Common myeloid progenitor, CD34-positive (primary cell): ENCODE measurements at regions not wholly inside any gene's neighbourhood (a gene's known extent, or its start where the extent isn't known, plus 50 kb on each side); places are given as distances from the start of the nearest gene placed in this dataset.

Source experiments
- CTCF ChIA-PET: fragments of 350-600 bp; sonication (Branson Sonifier 250); formaldehyde crosslinking; loops from one replicate; lab custom pipeline; 2021; ENCODE audit warnings: antibody characterized with exemption; lab: Charles Lee
- POLR2A ChIA-PET: fragments of 350-600 bp; sonication (Branson Sonifier 250); formaldehyde crosslinking; loops from one replicate; lab custom pipeline; 2021; ENCODE audit warnings: antibody characterized with exemption; lab: Charles Lee
- DNase-seq, 3 donors: peaks; one replicate each; pipeline versions ENCODE4 v3.0.0 to v3.0.0-alpha.2; 2013
- H3K27ac ChIP-seq, 2 experiments: 1 replicate in 1 of 2; 2 replicates in 1 of 2; pipeline ENCODE4 v1.7.0; 2013; ENCODE audit warnings: inconsistent platforms in 2 of 2, low read length in 2 of 2, mild to moderate bottlenecking in 2 of 2, low read depth in 1 of 2, moderate library complexity in 1 of 2; ENCODE audit not compliant: severe bottlenecking in 2 of 2, insufficient read depth in 1 of 2, poor library complexity in 1 of 2
- H3K27me3 ChIP-seq, 5 experiments: replicated peaks in 2 of 5; 1 replicate in 3 of 5; 2 replicates in 2 of 5; pipeline versions ENCODE4 v1.6.1 to v1.7.0; 2013; ENCODE audit warnings: low read length in 4 of 5, mild to moderate bottlenecking in 2 of 5, moderate library complexity in 2 of 5, inconsistent platforms in 1 of 5; ENCODE audit not compliant: insufficient read depth in 5 of 5, control insufficient read depth in 4 of 5
- H3K36me3 ChIP-seq, 4 experiments: 1 replicate in 2 of 4; 2 replicates in 2 of 4; pipeline versions ENCODE4 v1.6.1 to v1.7.0; 2013; ENCODE audit warnings: low read length in 3 of 4, control low read depth in 1 of 4, mild to moderate bottlenecking in 1 of 4; ENCODE audit not compliant: control insufficient read depth in 4 of 4, insufficient read depth in 4 of 4
- H3K4me1 ChIP-seq, 4 experiments: 1 replicate in 3 of 4; 2 replicates in 1 of 4; pipeline versions ENCODE4 v1.6.1 to v1.7.1; 2013; ENCODE audit warnings: low read length in 3 of 4, mild to moderate bottlenecking in 3 of 4, control low read depth in 1 of 4, inconsistent platforms in 1 of 4, moderate library complexity in 1 of 4; ENCODE audit not compliant: control insufficient read depth in 4 of 4, insufficient read depth in 4 of 4; ENCODE audit errors: control extremely low read depth in 1 of 4
- H3K4me3 ChIP-seq, 7 experiments: 1 replicate in 4 of 7; 2 replicates in 3 of 7; pipeline versions ENCODE4 v1.5.1 to v1.7.0; 2013; ENCODE audit warnings: mild to moderate bottlenecking in 7 of 7, low read length in 6 of 7, moderate library complexity in 6 of 7, inconsistent platforms in 2 of 7, low read depth in 2 of 7, control low read depth in 1 of 7; ENCODE audit not compliant: insufficient read depth in 4 of 7, control insufficient read depth in 1 of 7; ENCODE audit errors: extremely low read depth in 1 of 7
- H3K9me3 ChIP-seq, 5 experiments: 1 replicate in 4 of 5; 2 replicates in 1 of 5; pipeline versions ENCODE4 v1.6.1 to v1.7.1; 2013; ENCODE audit warnings: low read length in 4 of 5, mild to moderate bottlenecking in 2 of 5, inconsistent platforms in 1 of 5, low read depth in 1 of 5, moderate library complexity in 1 of 5; ENCODE audit not compliant: control insufficient read depth in 4 of 5, insufficient read depth in 2 of 5; ENCODE audit errors: control extremely low read depth in 1 of 5
- WGBS: methylation state at CpG from one replicate; pipeline ENCODE4 v1.1.5; 2013; ENCODE audit not compliant: insufficient coverage; 5-methylcytosine and 5-hydroxymethylcytosine counted together

DNA sequence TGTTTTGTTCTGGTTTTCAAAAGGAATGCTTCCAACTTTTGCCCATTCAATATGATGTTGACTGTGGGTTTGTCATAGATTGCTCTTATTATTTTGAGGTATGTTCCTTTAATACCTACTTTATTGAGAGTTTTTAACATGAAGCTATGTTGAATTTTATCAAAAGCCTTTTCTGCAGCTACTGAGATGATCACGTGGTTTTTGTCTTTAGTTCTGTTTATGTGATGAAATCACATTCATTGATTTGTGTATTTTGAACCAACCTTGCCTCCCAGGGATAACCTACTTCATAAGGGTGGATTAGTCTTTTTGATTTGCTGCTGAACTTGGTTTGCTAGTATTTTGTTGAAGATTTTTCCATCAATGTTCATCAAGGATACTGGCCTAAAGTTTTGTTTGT, 92.7 kb upstream of the TCF21 start:
- H3K36me3 ChIP-seq, result no peaks in the 10 kb centered on the region
- H3K27me3 ChIP-seq, result no peaks in the 10 kb centered on the region
- no peak for DNase-seq
- H3K27ac ChIP-seq, result no peak overlapping the region
- ChIA-PET POLR2A (no interaction called here), CTCF (no interaction called here)
- H3K4me1 ChIP-seq, result no peaks in the 10 kb centered on the region
- peaks cover 0 to 14% (median 4%) of the 10 kb centered on the region in 5 experiments for H3K9me3 ChIP-seq
- no CpG with 5 or more reads among the region's 1 CpG for WGBS
- H3K4me3 ChIP-seq, result no peak overlapping the region

DNA sequence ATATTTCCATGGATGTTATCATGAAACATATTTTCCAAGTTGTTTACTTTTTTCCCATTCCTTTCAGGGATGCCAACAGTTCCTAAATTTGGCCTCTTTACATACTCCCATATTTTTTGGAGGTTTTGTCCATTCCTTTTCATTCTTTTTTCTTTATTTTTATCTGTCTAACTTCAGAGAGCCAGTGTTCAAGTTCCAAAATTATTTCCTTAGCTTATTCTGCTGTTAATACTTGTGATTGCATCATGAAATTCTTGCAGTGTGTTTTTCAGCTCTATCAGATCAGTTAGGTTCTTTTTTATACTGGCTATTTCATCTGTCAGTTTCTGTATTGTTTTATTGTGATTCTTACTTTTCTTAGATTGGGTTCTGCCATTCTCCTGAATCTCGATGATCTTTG, 89.9 kb upstream of the TCF21 start:
- POLR2A ChIA-PET, result no interaction called here
- H3K9me3 ChIP-seq, result peaks cover 0 to 14% (median 4%) of the 10 kb centered on the region in 5 experiments
- DNase-seq, result no peak
- H3K27me3 ChIP-seq, result no peaks in the 10 kb centered on the region
- CTCF ChIA-PET, result no interaction called here
- no CpG with 5 or more reads among the region's 1 CpG for WGBS
- H3K4me1 ChIP-seq, result no peaks in the 10 kb centered on the region
- H3K27ac ChIP-seq, result no peak overlapping the region
- no peaks in the 10 kb centered on the region for H3K36me3 ChIP-seq
- H3K4me3 ChIP-seq, result no peak overlapping the region

DNA sequence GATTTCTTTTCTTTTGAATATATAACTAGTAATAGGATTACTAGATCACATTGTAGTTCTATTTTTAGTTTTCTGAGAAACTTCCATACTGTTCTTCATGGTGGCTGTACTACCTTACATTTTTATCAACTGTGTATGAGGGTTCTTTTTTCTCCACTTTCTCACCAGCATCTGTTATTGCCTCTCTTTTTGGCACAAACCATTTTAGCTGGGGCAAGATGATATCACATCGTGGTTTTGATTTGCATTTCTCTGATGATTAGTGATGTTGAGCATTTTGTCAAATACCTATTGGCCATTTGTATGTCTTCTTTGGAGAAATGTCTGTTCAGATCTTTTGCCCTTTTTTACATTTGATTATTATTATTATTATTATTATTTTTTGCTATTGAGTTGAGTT, 86.1 kb upstream of the TCF21 start:
- H3K27ac ChIP-seq, result no peak overlapping the region
- H3K4me1 ChIP-seq, result no peaks in the 10 kb centered on the region
- POLR2A ChIA-PET, result no interaction called here
- H3K36me3 ChIP-seq, result no peaks in the 10 kb centered on the region
- H3K27me3 ChIP-seq, result peaks cover 0 to 2% (median 0%) of the 10 kb centered on the region in 5 experiments
- H3K4me3 ChIP-seq, result no peak overlapping the region
- CTCF ChIA-PET, result interaction anchor here (2.9 kb wide), 1 partner anchor 14 kb away, joined by 8 read pairs; no protein-coding TSS in a partner anchor
- DNase-seq, result no peak
- peaks cover 0 to 14% (median 4%) of the 10 kb centered on the region in 5 experiments for H3K9me3 ChIP-seq
- no CpG with 5 or more reads among the region's 1 CpG for WGBS

- no peaks in the 10 kb centered on the region for H3K36me3 ChIP-seq
- DNase-seq, result no peak
- no peak overlapping the region for H3K27ac ChIP-seq
- H3K4me1 ChIP-seq, result no peaks in the 10 kb centered on the region
- CTCF ChIA-PET, result no interaction called here
- H3K4me3 ChIP-seq, result no peak overlapping the region
- POLR2A ChIA-PET, result no interaction called here
- no CpG with 5 or more reads among the region's 1 CpG for WGBS
- H3K9me3 ChIP-seq, result peaks cover 0 to 8% (median 3%) of the 10 kb centered on the region in 5 experiments
- H3K27me3 ChIP-seq, result peaks cover 0 to 3% (median 0%) of the 10 kb centered on the region in 5 experiments
Measured at GRCh38 chr6:133804265-133804664, 84.6 kb upstream of the TCF21 start.

DNA sequence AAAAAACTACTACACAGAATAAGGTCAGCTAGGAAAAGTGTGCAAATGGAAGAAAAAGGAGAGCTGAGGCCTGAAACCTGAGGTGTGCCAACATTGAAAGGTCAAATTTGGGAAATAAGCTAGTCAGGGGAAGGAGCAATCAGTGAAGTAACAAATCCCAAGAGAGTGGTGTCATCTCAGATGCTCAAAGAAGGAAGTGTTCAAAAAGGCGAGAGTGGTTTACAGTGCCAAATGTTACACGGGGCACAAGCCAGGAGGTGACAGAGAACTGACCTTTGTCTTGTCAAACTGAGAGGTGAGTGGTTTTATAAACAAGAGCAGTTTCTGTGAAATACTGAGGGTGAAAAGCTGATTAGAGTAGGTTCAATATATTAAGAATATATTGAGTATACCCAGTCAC, 83.0 kb upstream of the TCF21 start:
- Histone ChIP-seq H3K36me3 (no peaks in the 10 kb centered on the region), H3K4me3 (no peak overlapping the region), H3K4me1 (no peaks in the 10 kb centered on the region), H3K9me3 (peaks cover 0 to 4% (median 3%) of the 10 kb centered on the region in 5 experiments), H3K27ac (no peak overlapping the region), H3K27me3 (peaks cover 0 to 3% (median 2%) of the 10 kb centered on the region in 5 experiments)
- POLR2A ChIA-PET, result no interaction called here
- DNase-seq, result no peak
- WGBS, result 93% methylated on average over 2 of the region's 2 CpGs
- CTCF ChIA-PET, result no interaction called here

- 100% methylated on average over 1 of the region's 1 CpG for WGBS
- Histone ChIP-seq H3K27me3 (peaks cover 0 to 3% (median 2%) of the 10 kb centered on the region in 5 experiments), H3K9me3 (peaks cover 0 to 4% (median 3%) of the 10 kb centered on the region in 5 experiments), H3K4me3 (no peak overlapping the region), H3K27ac (no peak overlapping the region), H3K4me1 (no peaks in the 10 kb centered on the region), H3K36me3 (no peaks in the 10 kb centered on the region)
- ChIA-PET POLR2A (no interaction called here), CTCF (no interaction called here)
- DNase-seq, result no peak
Measured at GRCh38 chr6:133806382-133807140, 82.4 kb upstream of the TCF21 start.

DNA sequence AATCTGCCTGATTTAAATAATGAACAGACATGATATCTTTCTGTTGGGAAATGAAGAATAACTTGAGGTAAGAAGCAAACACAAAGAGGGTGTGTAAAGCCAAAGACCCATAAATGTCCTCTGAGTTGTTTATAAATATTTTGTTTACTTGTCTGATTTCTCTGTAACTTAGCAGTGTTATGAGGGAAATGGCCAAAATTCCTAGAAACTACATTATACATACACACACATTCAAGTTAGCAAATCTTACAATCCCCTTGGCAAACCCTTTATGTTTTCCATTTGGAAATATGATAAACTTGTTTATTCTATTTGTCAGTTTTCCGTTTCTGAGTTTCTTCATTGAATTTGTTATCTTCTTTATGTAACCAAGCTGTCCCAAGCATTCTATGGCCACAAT, 81.4 kb upstream of the TCF21 start:
- no CpG with 5 or more reads among the region's 1 CpG for WGBS
- ChIA-PET POLR2A (no interaction called here), CTCF (no interaction called here)
- Histone ChIP-seq H3K4me3 (no peak overlapping the region), H3K27ac (no peak overlapping the region), H3K27me3 (peaks cover 0 to 3% (median 2%) of the 10 kb centered on the region in 5 experiments), H3K4me1 (no peaks in the 10 kb centered on the region), H3K36me3 (no peaks in the 10 kb centered on the region), H3K9me3 (peaks cover 0 to 5% (median 3%) of the 10 kb centered on the region in 5 experiments)
- DNase-seq, result no peak
